ENCODE measurements at regions not wholly inside any gene's neighbourhood (a gene's known extent, or its start where the extent isn't known, plus 50 kb on each side); places are given as distances from the start of the nearest gene placed in this dataset.
A peak's percentile ranks its signal among the peaks of the same experiment; 100 is the strongest.

GRCh38 chr4:123744664-123745290 lies 348.2 kb downstream of the SPRY1 start:
- DNase-seq (ENCODE audit: low read depth, low spot score) = peak; percentile 6

GRCh38 chr4:123747016-123747415 lies 350.4 kb downstream of the SPRY1 start:
- DNase-seq (ENCODE audit: low read depth, low spot score) = no peak

- no peak for DNase-seq (ENCODE audit: low read depth, low spot score)
Measured at GRCh38 chr4:123748806-123749205, 352.2 kb downstream of the SPRY1 start.

- DNase-seq (ENCODE audit: low read depth, low spot score) = no peak
Measured at GRCh38 chr4:123749383-123749782, 352.8 kb downstream of the SPRY1 start.

GRCh38 chr4:123750044-123750443 lies 353.4 kb downstream of the SPRY1 start:
- DNase-seq (ENCODE audit: low read depth, low spot score) = peak; percentile 10

- no peak for DNase-seq (ENCODE audit: low read depth, low spot score)
Measured at GRCh38 chr4:123755655-123756054, 359.1 kb downstream of the SPRY1 start.

- DNase-seq (ENCODE audit: low read depth, low spot score) = no peak
Measured at GRCh38 chr4:123767806-123768205, 371.2 kb downstream of the SPRY1 start.

GRCh38 chr4:123770884-123771283 lies 374.3 kb downstream of the SPRY1 start:
- DNase-seq (ENCODE audit: low read depth, low spot score) = no peak

- DNase-seq (ENCODE audit: low read depth, low spot score) = no peak
Measured at GRCh38 chr4:123776267-123776666, 379.7 kb downstream of the SPRY1 start.

- no peak for DNase-seq (ENCODE audit: low read depth, low spot score)
Measured at GRCh38 chr4:123777373-123777772, 380.8 kb downstream of the SPRY1 start.

- DNase-seq (ENCODE audit: low read depth, low spot score) = no peak
Measured at GRCh38 chr4:123783151-123783790, 386.7 kb downstream of the SPRY1 start.

GRCh38 chr4:123783921-123784320 lies 387.3 kb downstream of the SPRY1 start:
- DNase-seq (ENCODE audit: low read depth, low spot score) = no peak

GRCh38 chr4:123784626-123785025 lies 388.0 kb downstream of the SPRY1 start:
- no peak for DNase-seq (ENCODE audit: low read depth, low spot score)

- DNase-seq (ENCODE audit: low read depth, low spot score) = peak; percentile 76
Measured at GRCh38 chr4:123785538-123785937, 388.9 kb downstream of the SPRY1 start.

- DNase-seq (ENCODE audit: low read depth, low spot score) = no peak
Measured at GRCh38 chr4:123786163-123786915, 389.7 kb downstream of the SPRY1 start.

- no peak for DNase-seq (ENCODE audit: low read depth, low spot score)
Measured at GRCh38 chr4:123786920-123787319, 390.3 kb downstream of the SPRY1 start.

- DNase-seq (ENCODE audit: low read depth, low spot score) = no peak
Measured at GRCh38 chr4:123787512-123788080, 391.0 kb downstream of the SPRY1 start.

- DNase-seq (ENCODE audit: low read depth, low spot score) = no peak
Measured at GRCh38 chr4:123788577-123788976, 392.0 kb downstream of the SPRY1 start.

- no peak for DNase-seq (ENCODE audit: low read depth, low spot score)
Measured at GRCh38 chr4:123790681-123791080, 394.1 kb downstream of the SPRY1 start.

- DNase-seq (ENCODE audit: low read depth, low spot score) = no peak
Measured at GRCh38 chr4:123802082-123802645, 405.6 kb downstream of the SPRY1 start.

- no peak for DNase-seq (ENCODE audit: low read depth, low spot score)
Measured at GRCh38 chr4:123802933-123803332, 406.3 kb downstream of the SPRY1 start.

- DNase-seq (ENCODE audit: low read depth, low spot score) = no peak
Measured at GRCh38 chr4:123804196-123804721, 407.7 kb downstream of the SPRY1 start.
